ENCODE measurements at regions not wholly inside any gene's neighbourhood (a gene's known extent, or its start where the extent isn't known, plus 50 kb on each side); places are given as distances from the start of the nearest gene placed in this dataset.

DNA sequence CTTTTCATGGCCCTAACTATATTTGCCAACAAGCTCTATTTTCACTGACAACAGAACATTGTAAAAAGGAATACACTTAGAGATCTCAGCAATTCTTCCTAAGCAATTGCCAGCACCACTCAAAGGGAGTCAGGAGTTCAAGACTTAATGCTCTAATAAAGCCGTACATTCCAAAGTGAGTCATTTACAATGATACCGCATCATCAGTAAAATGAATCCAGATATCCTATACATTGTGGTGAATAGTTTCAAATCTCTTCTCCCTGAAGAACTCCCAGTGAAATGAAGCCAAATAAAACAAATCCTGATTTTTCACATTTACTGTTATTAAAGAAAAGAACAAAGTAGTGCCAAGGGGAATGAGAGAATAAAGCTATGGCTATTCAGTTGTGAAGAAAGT, 2898.7 kb upstream of the PCDH20 start:
- TF ChIP-seq SUZ12 (IDR thresholded peaks at IDR 0.05): no peak
- TF ChIP-seq FOXM1 (IDR thresholded peaks at IDR 0.05; ENCODE audit: borderline replicate concordance): no peak
- no peak for TF ChIP-seq ZNF384 (IDR thresholded peaks at IDR 0.05)
- no peak for TF ChIP-seq TARDBP (IDR thresholded peaks at IDR 0.05)
- TF ChIP-seq BHLHE40 (IDR thresholded peaks at IDR 0.05; ENCODE audit: borderline replicate concordance): no peak

Data from HEK293T (cell line).